Astrocyte (in vitro differentiated cells and primary cell): ENCODE measurements at regions not wholly inside any gene's neighbourhood (a gene's known extent, or its start where the extent isn't known, plus 50 kb on each side); places are given as distances from the start of the nearest gene placed in this dataset.

Source experiments
- DNase-seq: peaks from one replicate; pipeline ENCODE4 v3.0.0-alpha.2; 2010; ENCODE audit warnings: low read depth
- FAIRE-seq: peaks from 2 replicates; lab custom pipeline; 2011; peaks lifted over from hg19 to GRCh38; lab: Jason Lieb, UNC
- H2AFZ ChIP-seq: 2 replicates; pipeline ENCODE4 v1.6.0; 2012; ENCODE audit warnings: low read depth, low read length, inconsistent platforms
- H3K27ac ChIP-seq: 2 replicates; pipeline ENCODE4 v1.5.1; 2011; ENCODE audit warnings: low read depth, low read length, inconsistent platforms
- H3K27me3 ChIP-seq: 2 replicates; pipeline ENCODE4 v1.6.0; 2011; ENCODE audit warnings: low read length, inconsistent platforms; ENCODE audit not compliant: insufficient read depth
- H3K36me3 ChIP-seq: 2 replicates; pipeline ENCODE4 v1.5.1; 2011; ENCODE audit warnings: low read length, inconsistent platforms; ENCODE audit not compliant: insufficient read depth
- H3K4me1 ChIP-seq: 2 replicates; pipeline ENCODE4 v1.5.1; 2011; ENCODE audit warnings: low read length, inconsistent platforms; ENCODE audit not compliant: insufficient read depth
- H3K4me2 ChIP-seq: 2 replicates; pipeline ENCODE4 v1.6.0; 2012; ENCODE audit warnings: low read length, inconsistent platforms
- H3K4me3 ChIP-seq: 2 replicates; pipeline ENCODE4 v1.5.1; 2011; ENCODE audit warnings: low read depth, mild to moderate bottlenecking, low read length, inconsistent platforms; ENCODE audit not compliant: insufficient read depth
- H3K79me2 ChIP-seq: 2 replicates; pipeline ENCODE4 v1.6.0; 2012; ENCODE audit warnings: mild to moderate bottlenecking, low read length, inconsistent platforms; ENCODE audit not compliant: insufficient read depth
- H3K9ac ChIP-seq: 2 replicates; pipeline ENCODE4 v1.6.0; 2012; ENCODE audit warnings: mild to moderate bottlenecking, low read length, inconsistent platforms
- H3K9me3 ChIP-seq: 2 replicates; pipeline ENCODE4 v1.5.1; 2012; ENCODE audit warnings: low read depth, mild to moderate bottlenecking, low read length, inconsistent platforms; ENCODE audit not compliant: insufficient read depth
- H4K20me1 ChIP-seq: 2 replicates; pipeline ENCODE4 v1.6.0; 2012; ENCODE audit warnings: low read length, inconsistent platforms; ENCODE audit not compliant: insufficient read depth
- H3K27ac Mint-ChIP-seq: one replicate; pipeline ENCODE4 v1.8.0; 2021; ENCODE audit warnings: mild to moderate bottlenecking, mixed read lengths; ENCODE audit not compliant: unreplicated experiment
- H3K27me3 Mint-ChIP-seq: one replicate; pipeline ENCODE4 v1.8.0; 2021; ENCODE audit warnings: low read depth, mixed read lengths; ENCODE audit not compliant: unreplicated experiment
- H3K36me3 Mint-ChIP-seq: one replicate; pipeline ENCODE4 v1.8.0; 2021; ENCODE audit warnings: low read depth, mixed read lengths; ENCODE audit not compliant: unreplicated experiment
- H3K4me1 Mint-ChIP-seq: one replicate; pipeline ENCODE4 v1.8.0; 2021; ENCODE audit warnings: low read depth, mixed read lengths; ENCODE audit not compliant: unreplicated experiment
- H3K4me3 Mint-ChIP-seq: one replicate; pipeline ENCODE4 v1.8.0; 2021; ENCODE audit warnings: mild to moderate bottlenecking, moderate library complexity, mixed read lengths; ENCODE audit not compliant: unreplicated experiment
- H3K9me3 Mint-ChIP-seq: one replicate; pipeline ENCODE4 v1.8.0; 2021; ENCODE audit warnings: mild to moderate bottlenecking, mixed read lengths; ENCODE audit not compliant: unreplicated experiment
- EZH2 ChIP-seq: IDR thresholded peaks from 2 replicates; pipeline ENCODE4 v1.6.1; 2012; ENCODE audit warnings: mild to moderate bottlenecking, low read length, inconsistent platforms; ENCODE audit not compliant: insufficient read depth
- TF ChIP-seq, protein P1 (sequence below): IDR thresholded peaks from 2 replicates; pipeline ENCODE4 v1.5.1; 2011; ENCODE audit warnings: low read depth, mild to moderate bottlenecking, inconsistent platforms, low read length, moderate library complexity; ENCODE audit not compliant: insufficient read depth

- no peak overlapping the region for H3K9ac ChIP-seq
- H3K4me1 ChIP-seq: no peaks in the 10 kb centered on the region
- H2AFZ ChIP-seq: no peak overlapping the region
- no peak overlapping the region for H3K27ac ChIP-seq
- H3K36me3 Mint-ChIP-seq: no peaks in the 10 kb centered on the region
- no peaks in the 10 kb centered on the region for H3K27me3 ChIP-seq
- H3K27me3 Mint-ChIP-seq: no peaks in the 10 kb centered on the region
- DNase-seq (no peak), FAIRE-seq (no peak)
- peaks cover 4% of the 10 kb centered on the region for H3K4me1 Mint-ChIP-seq
- no peak for TF ChIP-seq EZH2
- TF ChIP-seq, protein P1, sequence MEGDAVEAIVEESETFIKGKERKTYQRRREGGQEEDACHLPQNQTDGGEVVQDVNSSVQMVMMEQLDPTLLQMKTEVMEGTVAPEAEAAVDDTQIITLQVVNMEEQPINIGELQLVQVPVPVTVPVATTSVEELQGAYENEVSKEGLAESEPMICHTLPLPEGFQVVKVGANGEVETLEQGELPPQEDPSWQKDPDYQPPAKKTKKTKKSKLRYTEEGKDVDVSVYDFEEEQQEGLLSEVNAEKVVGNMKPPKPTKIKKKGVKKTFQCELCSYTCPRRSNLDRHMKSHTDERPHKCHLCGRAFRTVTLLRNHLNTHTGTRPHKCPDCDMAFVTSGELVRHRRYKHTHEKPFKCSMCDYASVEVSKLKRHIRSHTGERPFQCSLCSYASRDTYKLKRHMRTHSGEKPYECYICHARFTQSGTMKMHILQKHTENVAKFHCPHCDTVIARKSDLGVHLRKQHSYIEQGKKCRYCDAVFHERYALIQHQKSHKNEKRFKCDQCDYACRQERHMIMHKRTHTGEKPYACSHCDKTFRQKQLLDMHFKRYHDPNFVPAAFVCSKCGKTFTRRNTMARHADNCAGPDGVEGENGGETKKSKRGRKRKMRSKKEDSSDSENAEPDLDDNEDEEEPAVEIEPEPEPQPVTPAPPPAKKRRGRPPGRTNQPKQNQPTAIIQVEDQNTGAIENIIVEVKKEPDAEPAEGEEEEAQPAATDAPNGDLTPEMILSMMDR: no peak
- no peaks in the 10 kb centered on the region for H3K9me3 ChIP-seq
- H3K27ac Mint-ChIP-seq: no peak overlapping the region
- no peaks in the 10 kb centered on the region for H3K79me2 ChIP-seq
- H3K4me3 Mint-ChIP-seq: no peak overlapping the region
- no peaks in the 10 kb centered on the region for H3K36me3 ChIP-seq
- no peak overlapping the region for H3K4me2 ChIP-seq
- no peaks in the 10 kb centered on the region for H4K20me1 ChIP-seq
- no peak overlapping the region for H3K4me3 ChIP-seq
- H3K9me3 Mint-ChIP-seq: no peaks in the 10 kb centered on the region
Measured at GRCh38 chr4:14596028-14596427, 406.3 kb upstream of the CPEB2 start.

DNA sequence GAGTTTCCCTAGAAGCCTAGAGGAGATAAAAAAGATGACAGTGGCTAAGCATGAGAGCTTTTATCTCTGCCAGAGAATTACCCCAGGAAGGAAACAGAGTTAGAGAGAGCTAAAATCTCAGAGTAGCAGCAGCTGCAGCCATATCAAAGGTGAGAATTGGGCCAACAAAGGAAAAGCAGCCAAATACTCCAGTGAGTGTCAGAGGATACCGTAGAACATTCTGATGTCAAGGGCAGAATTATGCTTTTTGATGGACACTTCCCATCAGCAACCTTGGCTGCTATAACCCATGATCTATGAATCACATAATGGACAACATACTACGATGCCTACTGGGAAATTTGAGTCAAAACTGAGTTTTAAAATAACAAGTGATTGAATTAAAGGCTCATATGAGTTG is 405.8 kb upstream of the CPEB2 start:
- Histone ChIP-seq H3K4me2 (no peak overlapping the region), H3K9me3 (no peaks in the 10 kb centered on the region), H3K9ac (no peak overlapping the region), H4K20me1 (no peaks in the 10 kb centered on the region), H3K4me1 (no peaks in the 10 kb centered on the region), H3K79me2 (no peaks in the 10 kb centered on the region), H3K27ac (no peak overlapping the region), H2AFZ (no peak overlapping the region), H3K27me3 (no peaks in the 10 kb centered on the region), H3K36me3 (no peaks in the 10 kb centered on the region), H3K4me3 (no peak overlapping the region)
- Mint-ChIP-seq H3K27me3 (no peaks in the 10 kb centered on the region), H3K36me3 (no peaks in the 10 kb centered on the region), H3K4me3 (no peak overlapping the region), H3K4me1 (peaks cover 4% of the 10 kb centered on the region), H3K9me3 (no peaks in the 10 kb centered on the region), H3K27ac (no peak overlapping the region)
- TF ChIP-seq, protein P1: no peak
- no peak for TF ChIP-seq EZH2
- FAIRE-seq (no peak), DNase-seq (no peak)

DNA sequence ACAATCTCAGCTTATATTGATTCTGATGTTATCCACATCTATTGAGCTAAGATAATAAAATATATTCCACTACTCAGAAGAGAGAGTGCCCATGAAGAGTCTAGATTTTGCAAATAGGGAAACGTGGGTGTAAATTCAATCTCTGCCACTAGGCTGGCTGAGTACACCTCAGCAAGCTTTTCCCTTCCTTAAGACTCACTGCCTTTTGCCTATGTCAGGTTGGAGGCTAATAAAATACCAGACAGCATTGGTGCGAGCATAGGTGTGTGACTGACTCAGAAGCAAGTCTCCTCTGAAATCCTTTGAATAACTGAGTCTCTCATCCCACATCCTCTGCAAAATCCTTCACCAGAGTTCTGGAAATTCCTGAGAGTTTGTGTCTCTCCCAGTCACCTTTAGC is 405.4 kb upstream of the CPEB2 start:
- Mint-ChIP-seq H3K9me3 (no peaks in the 10 kb centered on the region), H3K36me3 (no peaks in the 10 kb centered on the region), H3K4me1 (peaks cover 4% of the 10 kb centered on the region), H3K4me3 (no peak overlapping the region), H3K27me3 (no peaks in the 10 kb centered on the region), H3K27ac (no peak overlapping the region)
- Histone ChIP-seq H3K4me3 (no peak overlapping the region), H3K27me3 (no peaks in the 10 kb centered on the region), H3K4me2 (no peak overlapping the region), H3K79me2 (no peaks in the 10 kb centered on the region), H3K36me3 (no peaks in the 10 kb centered on the region), H3K9me3 (no peaks in the 10 kb centered on the region), H3K9ac (no peak overlapping the region), H4K20me1 (no peaks in the 10 kb centered on the region), H2AFZ (no peak overlapping the region), H3K4me1 (no peaks in the 10 kb centered on the region), H3K27ac (no peak overlapping the region)
- no peak for FAIRE-seq
- TF ChIP-seq, protein P1: no peak
- no peak for TF ChIP-seq EZH2
- DNase-seq: no peak
